GM12874 (cell line): ENCODE measurements at regions not wholly inside any gene's neighbourhood (a gene's known extent, or its start where the extent isn't known, plus 50 kb on each side); places are given as distances from the start of the nearest gene placed in this dataset.

Source experiments
- TF ChIP-seq, protein P1 (sequence below): IDR thresholded peaks from 2 replicates; pipeline ENCODE4 v1.5.1; 2011; ENCODE audit warnings: low read depth, mild to moderate bottlenecking, control low read depth, low read length, moderate library complexity; ENCODE audit not compliant: insufficient read depth

DNA sequence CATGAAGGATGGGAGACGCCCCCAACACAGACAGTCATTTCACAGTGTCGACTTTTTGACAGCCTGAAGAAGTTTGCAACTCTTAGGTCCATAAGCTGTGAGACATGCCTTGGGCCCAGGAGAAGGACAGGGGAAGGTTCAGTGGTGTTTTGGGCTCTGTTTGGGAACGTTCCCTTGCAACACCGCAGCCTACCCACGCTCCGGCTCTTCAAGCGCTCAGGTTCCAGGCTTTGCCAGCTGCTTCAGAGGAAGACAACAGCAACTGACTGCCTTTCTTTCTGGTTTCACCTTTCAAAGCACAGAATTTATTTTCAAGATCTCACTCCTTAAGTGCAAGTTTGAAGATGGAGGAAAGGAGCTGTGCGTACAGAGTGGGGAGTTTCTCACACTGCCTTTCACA is 575.8 kb upstream of the B3GAT1 start:
- TF ChIP-seq, protein P1, sequence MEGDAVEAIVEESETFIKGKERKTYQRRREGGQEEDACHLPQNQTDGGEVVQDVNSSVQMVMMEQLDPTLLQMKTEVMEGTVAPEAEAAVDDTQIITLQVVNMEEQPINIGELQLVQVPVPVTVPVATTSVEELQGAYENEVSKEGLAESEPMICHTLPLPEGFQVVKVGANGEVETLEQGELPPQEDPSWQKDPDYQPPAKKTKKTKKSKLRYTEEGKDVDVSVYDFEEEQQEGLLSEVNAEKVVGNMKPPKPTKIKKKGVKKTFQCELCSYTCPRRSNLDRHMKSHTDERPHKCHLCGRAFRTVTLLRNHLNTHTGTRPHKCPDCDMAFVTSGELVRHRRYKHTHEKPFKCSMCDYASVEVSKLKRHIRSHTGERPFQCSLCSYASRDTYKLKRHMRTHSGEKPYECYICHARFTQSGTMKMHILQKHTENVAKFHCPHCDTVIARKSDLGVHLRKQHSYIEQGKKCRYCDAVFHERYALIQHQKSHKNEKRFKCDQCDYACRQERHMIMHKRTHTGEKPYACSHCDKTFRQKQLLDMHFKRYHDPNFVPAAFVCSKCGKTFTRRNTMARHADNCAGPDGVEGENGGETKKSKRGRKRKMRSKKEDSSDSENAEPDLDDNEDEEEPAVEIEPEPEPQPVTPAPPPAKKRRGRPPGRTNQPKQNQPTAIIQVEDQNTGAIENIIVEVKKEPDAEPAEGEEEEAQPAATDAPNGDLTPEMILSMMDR, result no peak

GRCh38 chr11:134987223-134987768 is 575.3 kb upstream of the B3GAT1 start:
- TF ChIP-seq, protein P1, result no peak

DNA sequence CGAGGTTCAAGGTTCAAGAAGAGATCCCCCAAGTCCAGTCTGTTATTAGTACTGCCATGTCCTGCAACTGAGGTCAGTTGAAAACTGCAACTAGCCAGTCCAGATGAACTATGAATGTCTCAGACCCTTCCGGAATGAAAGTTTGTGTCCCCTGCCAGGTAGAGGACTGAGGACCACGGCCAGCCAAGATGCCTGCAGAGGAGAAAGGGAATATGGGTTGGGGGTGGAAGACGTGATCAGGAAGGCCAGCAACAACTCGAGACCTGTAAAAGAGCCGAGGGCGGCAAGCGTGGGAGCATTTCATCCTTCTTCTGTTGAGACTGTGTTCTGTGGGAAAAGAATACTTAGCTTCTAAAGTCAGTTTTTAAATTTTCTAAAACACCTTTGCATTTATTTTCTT is 572.4 kb upstream of the B3GAT1 start:
- TF ChIP-seq, protein P1, result no peak

GRCh38 chr11:134981835-134982234 is 569.8 kb upstream of the B3GAT1 start:
- TF ChIP-seq, protein P1, result no peak

DNA sequence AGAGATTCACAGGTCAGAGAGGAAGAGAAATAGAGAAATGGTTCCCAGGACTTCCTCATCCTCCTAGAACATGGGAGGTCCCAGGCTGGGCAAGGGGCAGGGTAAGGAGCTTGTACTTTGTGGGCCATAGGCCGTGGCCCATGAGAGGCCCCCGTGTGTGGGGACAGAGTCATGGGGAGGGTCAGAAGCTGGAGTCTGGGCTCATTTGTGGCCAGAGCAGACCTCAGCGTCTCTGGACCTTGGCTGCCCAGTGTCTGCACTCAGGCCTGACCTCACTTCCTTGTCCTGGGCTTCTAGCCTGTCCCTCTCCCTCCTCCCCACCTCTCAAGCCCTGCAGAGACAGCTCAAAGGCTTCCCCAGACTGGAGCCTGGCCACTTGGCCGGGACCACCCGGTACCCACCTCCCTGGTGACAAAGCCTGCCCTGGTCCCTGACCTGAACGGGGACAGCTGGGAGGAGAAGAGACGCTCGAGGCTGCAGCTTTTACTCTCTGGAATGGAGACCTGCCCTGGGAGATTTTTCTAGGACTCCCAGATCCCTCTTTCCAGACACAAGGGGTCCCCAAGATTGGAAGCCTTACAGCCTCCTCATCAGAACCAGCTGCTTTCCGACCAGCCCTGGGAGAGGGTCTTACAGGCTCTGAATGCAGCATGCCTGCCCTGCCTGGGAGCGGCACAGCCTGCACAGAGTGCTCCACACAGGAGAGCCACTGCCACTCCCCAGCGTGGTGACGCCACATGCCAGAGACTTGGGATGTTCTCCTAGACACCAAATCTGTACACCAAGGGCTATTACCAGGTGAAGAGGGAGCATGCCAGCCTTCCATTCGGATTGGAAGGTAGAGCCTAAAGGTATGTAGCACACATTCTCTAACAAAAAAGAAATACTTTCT is 569.0 kb upstream of the B3GAT1 start:
- TF ChIP-seq, protein P1, result no peak

DNA sequence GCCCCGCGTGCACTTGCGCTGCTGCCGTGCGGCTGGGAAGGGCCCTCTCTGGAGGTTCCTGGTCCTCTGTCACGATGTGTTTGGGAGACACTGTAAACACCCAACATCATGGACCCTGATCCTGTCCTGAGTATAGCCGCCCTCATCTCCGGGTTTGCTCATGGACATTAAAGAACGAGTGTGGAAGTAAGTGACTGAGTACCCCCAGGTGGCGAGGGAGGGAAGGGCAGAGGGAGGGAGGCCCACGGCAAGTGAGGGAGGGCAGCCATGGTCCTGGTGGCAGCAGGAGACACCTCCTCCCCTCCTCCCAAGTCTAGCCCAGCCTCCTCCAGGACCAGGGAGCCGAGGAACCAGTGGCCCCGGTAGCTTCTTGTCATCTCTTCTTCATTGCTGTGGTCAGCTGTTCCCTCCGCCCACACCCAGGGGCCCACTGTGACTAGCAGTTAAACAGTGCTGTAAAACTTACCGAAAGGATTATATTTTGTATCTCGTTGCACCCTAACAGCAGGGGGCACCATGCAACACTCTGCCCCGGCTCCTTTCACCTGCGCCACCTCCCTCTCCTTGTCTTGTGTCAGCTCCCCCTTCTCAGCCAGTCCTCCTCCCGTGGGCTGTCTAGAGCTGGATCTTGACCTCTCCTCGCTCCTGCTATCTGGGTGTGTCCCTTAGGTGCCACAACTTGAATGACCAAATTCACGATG is 566.5 kb upstream of the B3GAT1 start:
- TF ChIP-seq, protein P1, result no peak

DNA sequence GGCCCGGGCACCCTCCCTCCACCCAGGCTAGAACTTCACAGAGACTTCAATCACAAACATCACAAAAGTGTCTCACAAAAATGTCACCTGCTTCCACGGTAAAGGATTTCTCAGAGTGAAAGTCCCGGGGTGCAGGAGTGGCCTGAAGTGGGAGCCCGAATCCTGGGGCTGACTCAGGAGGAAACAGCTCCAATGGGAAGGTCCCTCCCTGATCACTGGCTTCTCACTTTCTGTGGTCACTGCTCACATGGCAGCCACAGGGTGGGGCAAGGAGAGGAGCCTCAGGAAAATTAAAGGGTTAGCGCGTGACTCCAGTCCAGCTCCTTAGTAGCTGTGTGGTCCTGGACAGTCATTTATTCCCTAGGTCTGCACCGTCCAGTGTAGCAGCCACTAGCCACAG is 564.5 kb upstream of the B3GAT1 start:
- TF ChIP-seq, protein P1, result no peak
